A549 (cell line): ENCODE measurements at regions not wholly inside any gene's neighbourhood (a gene's known extent, or its start where the extent isn't known, plus 50 kb on each side); places are given as distances from the start of the nearest gene placed in this dataset.

ENCODE experiments used
- CHD2 ChIP-seq: fragments of 150-350 bp; IDR thresholded peaks from 2 replicates; pipeline ENCODE4 v1.6.1; 2014; ENCODE audit warnings: low read length; ENCODE audit not compliant: partially characterized antibody
- EHMT2 ChIP-seq: fragments of 200-600 bp; sonication (generic); IDR thresholded peaks from 2 replicates; pipeline ENCODE4 v1.6.1; 2016; ENCODE audit warnings: antibody characterized with exemption, low read depth, mild to moderate bottlenecking, moderate library complexity
- EP300 ChIP-seq, 2 experiments: fragments of >200 bp; sonication (Bioruptor Twin); formaldehyde crosslinking; IDR thresholded peaks; 2 replicates in 1 of 2; 3 replicates in 1 of 2; pipeline ENCODE4 v1.6.1; 2016 to 2017
- ESRRA ChIP-seq: fragments of 150-350 bp; IDR thresholded peaks from 2 replicates; pipeline ENCODE4 v1.6.1; 2014; ENCODE audit warnings: mild to moderate bottlenecking, low read length, borderline replicate concordance
- GATA3 ChIP-seq: IDR thresholded peaks from 2 replicates; pipeline ENCODE4 v1.6.1; 2012; ENCODE audit warnings: borderline replicate concordance
- MAFK ChIP-seq: fragments of 450-650 bp; IDR thresholded peaks from 2 replicates; pipeline ENCODE4 v1.6.1; 2014; ENCODE audit not compliant: partially characterized antibody
- MYC ChIP-seq: IDR thresholded peaks from 2 replicates; pipeline ENCODE4 v1.6.1; 2012; ENCODE audit warnings: mild to moderate bottlenecking, inconsistent platforms, low read length, improper control_type of control experiment, borderline replicate concordance
- PHF8 ChIP-seq: fragments of 200-600 bp; sonication (generic); IDR thresholded peaks from 2 replicates; pipeline ENCODE4 v1.6.1; 2016; ENCODE audit warnings: low read depth, mild to moderate bottlenecking, antibody characterized with exemption, moderate library complexity, borderline replicate concordance
- POLR2A ChIP-seq: IDR thresholded peaks from 2 replicates; pipeline ENCODE4 v1.6.1; 2012; ENCODE audit warnings: mild to moderate bottlenecking, low read length
- RCOR1 ChIP-seq: fragments of 150-350 bp; IDR thresholded peaks from 2 replicates; pipeline ENCODE4 v1.6.1; 2014; ENCODE audit warnings: antibody characterized with exemption, low read length, low read depth
- TF ChIP-seq, protein P1 (sequence below): fragments of >200 bp; sonication (Bioruptor Twin); formaldehyde crosslinking; IDR thresholded peaks from 3 replicates; pipeline ENCODE4 v1.5.1; 2016
- TF ChIP-seq, protein P2 (sequence below): fragments of 450-650 bp; IDR thresholded peaks from 2 replicates; pipeline ENCODE4 v1.6.1; 2014; ENCODE audit warnings: antibody characterized with exemption
- TF ChIP-seq, protein P3 (sequence below): IDR thresholded peaks from 2 replicates; pipeline ENCODE4 v1.6.1; 2012

DNA sequence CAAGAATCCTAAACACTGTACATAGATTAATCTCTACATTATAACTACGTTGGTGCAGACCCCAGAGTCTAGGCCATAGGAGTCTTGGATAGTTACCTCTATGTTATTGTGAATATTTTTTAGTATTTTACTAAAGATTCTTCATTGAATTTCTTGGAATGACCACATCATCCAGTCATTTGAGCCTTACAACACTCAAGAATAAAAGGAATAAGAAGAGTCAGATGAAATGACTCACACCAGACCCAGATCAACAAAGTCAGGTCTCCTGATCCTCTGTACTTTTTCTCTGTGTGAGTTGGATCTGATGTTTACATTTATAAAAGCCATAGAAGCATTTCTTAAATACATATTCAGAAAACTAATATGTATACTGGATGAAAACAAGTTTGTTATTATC is 179.2 kb upstream of the ARHGAP20 start:
- TF ChIP-seq POLR2A (no peak), GATA3 (no peak), EHMT2 (no peak), EP300 (IDR thresholded peaks at IDR 0.05) (no peak), PHF8 (no peak), ESRRA (no peak), CHD2 (no peak), MAFK (no peak), MYC (no peak), RCOR1 (no peak)
- TF ChIP-seq, protein P1, sequence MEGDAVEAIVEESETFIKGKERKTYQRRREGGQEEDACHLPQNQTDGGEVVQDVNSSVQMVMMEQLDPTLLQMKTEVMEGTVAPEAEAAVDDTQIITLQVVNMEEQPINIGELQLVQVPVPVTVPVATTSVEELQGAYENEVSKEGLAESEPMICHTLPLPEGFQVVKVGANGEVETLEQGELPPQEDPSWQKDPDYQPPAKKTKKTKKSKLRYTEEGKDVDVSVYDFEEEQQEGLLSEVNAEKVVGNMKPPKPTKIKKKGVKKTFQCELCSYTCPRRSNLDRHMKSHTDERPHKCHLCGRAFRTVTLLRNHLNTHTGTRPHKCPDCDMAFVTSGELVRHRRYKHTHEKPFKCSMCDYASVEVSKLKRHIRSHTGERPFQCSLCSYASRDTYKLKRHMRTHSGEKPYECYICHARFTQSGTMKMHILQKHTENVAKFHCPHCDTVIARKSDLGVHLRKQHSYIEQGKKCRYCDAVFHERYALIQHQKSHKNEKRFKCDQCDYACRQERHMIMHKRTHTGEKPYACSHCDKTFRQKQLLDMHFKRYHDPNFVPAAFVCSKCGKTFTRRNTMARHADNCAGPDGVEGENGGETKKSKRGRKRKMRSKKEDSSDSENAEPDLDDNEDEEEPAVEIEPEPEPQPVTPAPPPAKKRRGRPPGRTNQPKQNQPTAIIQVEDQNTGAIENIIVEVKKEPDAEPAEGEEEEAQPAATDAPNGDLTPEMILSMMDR, result no peak
- TF ChIP-seq, protein P2, sequence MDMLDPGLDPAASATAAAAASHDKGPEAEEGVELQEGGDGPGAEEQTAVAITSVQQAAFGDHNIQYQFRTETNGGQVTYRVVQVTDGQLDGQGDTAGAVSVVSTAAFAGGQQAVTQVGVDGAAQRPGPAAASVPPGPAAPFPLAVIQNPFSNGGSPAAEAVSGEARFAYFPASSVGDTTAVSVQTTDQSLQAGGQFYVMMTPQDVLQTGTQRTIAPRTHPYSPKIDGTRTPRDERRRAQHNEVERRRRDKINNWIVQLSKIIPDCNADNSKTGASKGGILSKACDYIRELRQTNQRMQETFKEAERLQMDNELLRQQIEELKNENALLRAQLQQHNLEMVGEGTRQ, result no peak
- TF ChIP-seq, protein P3, sequence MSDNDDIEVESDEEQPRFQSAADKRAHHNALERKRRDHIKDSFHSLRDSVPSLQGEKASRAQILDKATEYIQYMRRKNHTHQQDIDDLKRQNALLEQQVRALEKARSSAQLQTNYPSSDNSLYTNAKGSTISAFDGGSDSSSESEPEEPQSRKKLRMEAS, result no peak
